ENCODE measurements at regions not wholly inside any gene's neighbourhood (a gene's known extent, or its start where the extent isn't known, plus 50 kb on each side); places are given as distances from the start of the nearest gene placed in this dataset.
"Not testable (repeated sequence)": the region's sequence is repeated elsewhere in the genome, so short reads cannot be mapped to it uniquely, and the experiment has no call there.

GRCh38 chr7:39825401-39825980 lies 124.6 kb upstream of the CDK13 start:
- no peak for DNase-seq (ENCODE audit: low spot score)

GRCh38 chr7:39826166-39826565 lies 123.9 kb upstream of the CDK13 start:
- no peak for DNase-seq (ENCODE audit: low spot score)

GRCh38 chr7:39827571-39827970 lies 122.5 kb upstream of the CDK13 start:
- DNase-seq (ENCODE audit: low spot score), result no peak

GRCh38 chr7:39829028-39829427 lies 121.0 kb upstream of the CDK13 start:
- DNase-seq (ENCODE audit: low spot score), result no peak

- no peak for DNase-seq (ENCODE audit: low spot score)
Observed at GRCh38 chr7:39832519-39833085, 117.5 kb upstream of the CDK13 start.

- peak; percentile 76 for DNase-seq (ENCODE audit: low spot score)
Observed at GRCh38 chr7:39833180-39833799, 116.8 kb upstream of the CDK13 start.

- not testable (repeated sequence) for DNase-seq (ENCODE audit: low spot score)
Observed at GRCh38 chr7:39833865-39834634, 116.0 kb upstream of the CDK13 start.

GRCh38 chr7:39838326-39838725 lies 111.7 kb upstream of the CDK13 start:
- no peak for DNase-seq (ENCODE audit: low spot score)

GRCh38 chr7:39845006-39845405 lies 105.0 kb upstream of the CDK13 start:
- DNase-seq (ENCODE audit: low spot score), result no peak

- no peak for DNase-seq (ENCODE audit: low spot score)
Observed at GRCh38 chr7:39847227-39847626, 102.8 kb upstream of the CDK13 start.

GRCh38 chr7:39851466-39852045 lies 98.5 kb upstream of the CDK13 start:
- DNase-seq (ENCODE audit: low spot score), result no peak

GRCh38 chr7:39854616-39855324 lies 95.3 kb upstream of the CDK13 start:
- not testable (repeated sequence) for DNase-seq (ENCODE audit: low spot score)

GRCh38 chr7:39855325-39855674 lies 94.8 kb upstream of the CDK13 start:
- DNase-seq (ENCODE audit: low spot score), result no peak

GRCh38 chr7:39863675-39864322 lies 86.3 kb upstream of the CDK13 start:
- not testable (repeated sequence) for DNase-seq (ENCODE audit: low spot score)

GRCh38 chr7:39869888-39870522 lies 80.1 kb upstream of the CDK13 start:
- not testable (repeated sequence) for DNase-seq (ENCODE audit: low spot score)

- not testable (repeated sequence) for DNase-seq (ENCODE audit: low spot score)
Observed at GRCh38 chr7:39871610-39872009, 78.4 kb upstream of the CDK13 start.

- DNase-seq (ENCODE audit: low spot score), result no peak
Observed at GRCh38 chr7:39880556-39880955, 69.5 kb upstream of the CDK13 start.

GRCh38 chr7:39882148-39882784 lies 67.8 kb upstream of the CDK13 start:
- DNase-seq (ENCODE audit: low spot score), result no peak

- DNase-seq (ENCODE audit: low spot score), result no peak
Observed at GRCh38 chr7:39883812-39884390, 66.2 kb upstream of the CDK13 start.
